B cell (primary cell): ENCODE measurements at regions not wholly inside any gene's neighbourhood (a gene's known extent, or its start where the extent isn't known, plus 50 kb on each side); places are given as distances from the start of the nearest gene placed in this dataset.

Experiments
- EZH2 ChIP-seq: IDR thresholded peaks from 2 replicates; pipeline ENCODE4 v1.6.1; 2012; ENCODE audit warnings: borderline replicate concordance, low read depth, mild to moderate bottlenecking, moderate library complexity, low read length; ENCODE audit not compliant: insufficient read depth, poor library complexity, severe bottlenecking
- TF ChIP-seq, protein P1 (sequence below): fragments of 200-600 bp; IDR thresholded peaks from one replicate; pipeline ENCODE4 v1.8.0; 2022; ENCODE audit warnings: antibody characterized with exemption, mild to moderate bottlenecking

DNA sequence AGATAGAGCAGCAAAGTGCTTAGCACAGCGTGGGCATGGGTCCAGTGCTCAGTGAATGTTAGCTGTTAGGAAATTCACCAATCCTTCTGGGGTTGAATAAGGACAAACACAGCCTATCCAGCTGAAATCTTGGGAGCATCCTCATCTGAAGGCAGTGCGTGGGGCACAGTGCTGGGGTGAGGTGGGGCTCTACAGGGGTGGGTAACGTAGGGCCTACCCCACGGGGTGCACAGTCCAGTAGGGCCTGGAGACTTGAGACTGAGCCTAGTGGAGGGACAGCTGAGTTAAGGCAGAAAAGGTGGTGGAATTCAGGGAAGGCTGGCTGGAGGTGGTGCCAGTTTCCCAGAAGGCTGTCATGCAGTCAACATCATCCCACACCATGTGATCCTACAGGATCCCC, 73.0 kb downstream of the ISG20 start:
- TF ChIP-seq, protein P1, sequence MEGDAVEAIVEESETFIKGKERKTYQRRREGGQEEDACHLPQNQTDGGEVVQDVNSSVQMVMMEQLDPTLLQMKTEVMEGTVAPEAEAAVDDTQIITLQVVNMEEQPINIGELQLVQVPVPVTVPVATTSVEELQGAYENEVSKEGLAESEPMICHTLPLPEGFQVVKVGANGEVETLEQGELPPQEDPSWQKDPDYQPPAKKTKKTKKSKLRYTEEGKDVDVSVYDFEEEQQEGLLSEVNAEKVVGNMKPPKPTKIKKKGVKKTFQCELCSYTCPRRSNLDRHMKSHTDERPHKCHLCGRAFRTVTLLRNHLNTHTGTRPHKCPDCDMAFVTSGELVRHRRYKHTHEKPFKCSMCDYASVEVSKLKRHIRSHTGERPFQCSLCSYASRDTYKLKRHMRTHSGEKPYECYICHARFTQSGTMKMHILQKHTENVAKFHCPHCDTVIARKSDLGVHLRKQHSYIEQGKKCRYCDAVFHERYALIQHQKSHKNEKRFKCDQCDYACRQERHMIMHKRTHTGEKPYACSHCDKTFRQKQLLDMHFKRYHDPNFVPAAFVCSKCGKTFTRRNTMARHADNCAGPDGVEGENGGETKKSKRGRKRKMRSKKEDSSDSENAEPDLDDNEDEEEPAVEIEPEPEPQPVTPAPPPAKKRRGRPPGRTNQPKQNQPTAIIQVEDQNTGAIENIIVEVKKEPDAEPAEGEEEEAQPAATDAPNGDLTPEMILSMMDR, result no peak
- TF ChIP-seq EZH2, result no peak
